IPS-20b (cell line): ENCODE measurements at regions not wholly inside any gene's neighbourhood (a gene's known extent, or its start where the extent isn't known, plus 50 kb on each side); places are given as distances from the start of the nearest gene placed in this dataset.

ENCODE experiments used
- H3K27ac ChIP-seq: one replicate; pipeline ENCODE4 v1.5.1; 2013; ENCODE audit warnings: low read length
- H3K27me3 ChIP-seq: 2 replicates; pipeline ENCODE4 v1.6.1; 2013; ENCODE audit warnings: mild to moderate bottlenecking, low read length, inconsistent platforms; ENCODE audit not compliant: insufficient read depth
- H3K36me3 ChIP-seq: 2 replicates; pipeline ENCODE4 v1.6.1; 2013; ENCODE audit warnings: low read depth, mild to moderate bottlenecking, inconsistent platforms, low read length, moderate library complexity; ENCODE audit not compliant: insufficient read depth
- H3K4me1 ChIP-seq: 2 replicates; pipeline ENCODE4 v1.6.1; 2013; ENCODE audit warnings: mild to moderate bottlenecking, control low read depth, inconsistent platforms, low read length, moderate library complexity; ENCODE audit not compliant: insufficient read depth
- H3K4me3 ChIP-seq: 2 replicates; pipeline ENCODE4 v1.5.1; 2013; ENCODE audit warnings: mild to moderate bottlenecking, low read length, inconsistent platforms
- H3K9ac ChIP-seq: 2 replicates; pipeline ENCODE4 v1.6.1; 2013; ENCODE audit warnings: low read depth, mild to moderate bottlenecking, inconsistent platforms, low read length, moderate library complexity
- H3K9me3 ChIP-seq: 2 replicates; pipeline ENCODE4 v1.6.1; 2013; ENCODE audit warnings: mild to moderate bottlenecking, low read depth, low read length, inconsistent platforms; ENCODE audit not compliant: insufficient read depth

GRCh38 chr1:201692555-201693394, 136.2 kb upstream of the IPO9 start:
- no peaks in the 10 kb centered on the region for H3K27me3 ChIP-seq
- H3K4me3 ChIP-seq: no peak overlapping the region
- H3K9ac ChIP-seq: no peak overlapping the region
- H3K9me3 ChIP-seq: no peaks in the 10 kb centered on the region
- H3K36me3 ChIP-seq: no peaks in the 10 kb centered on the region
- H3K4me1 ChIP-seq: peaks cover 25% of the 10 kb centered on the region; the same call in 1 of the 2 replicates
- H3K27ac ChIP-seq: no peak overlapping the region

GRCh38 chr1:201693890-201694607, 134.9 kb upstream of the IPO9 start:
- no peaks in the 10 kb centered on the region for H3K27me3 ChIP-seq
- H3K9ac ChIP-seq: no peak overlapping the region
- H3K27ac ChIP-seq: no peak overlapping the region
- peak overlapping the region; percentile 13; the same call in 1 of the 2 replicates for H3K4me3 ChIP-seq
- H3K36me3 ChIP-seq: no peaks in the 10 kb centered on the region
- H3K9me3 ChIP-seq: no peaks in the 10 kb centered on the region
- peaks cover 21% of the 10 kb centered on the region; the same call in 1 of the 2 replicates for H3K4me1 ChIP-seq

GRCh38 chr1:201694608-201695335, 134.2 kb upstream of the IPO9 start:
- H3K9me3 ChIP-seq: no peaks in the 10 kb centered on the region
- H3K27ac ChIP-seq: no peak overlapping the region

GRCh38 chr1:201695607-201696006, 133.3 kb upstream of the IPO9 start:
- no peak overlapping the region for H3K4me3 ChIP-seq
- H3K27me3 ChIP-seq: no peaks in the 10 kb centered on the region
- no peak overlapping the region for H3K27ac ChIP-seq
- H3K36me3 ChIP-seq: no peaks in the 10 kb centered on the region
- H3K9ac ChIP-seq: no peak overlapping the region
- H3K9me3 ChIP-seq: no peaks in the 10 kb centered on the region
- peaks cover 21% of the 10 kb centered on the region; the same call in 1 of the 2 replicates for H3K4me1 ChIP-seq

More at GRCh38 chr1:201694608-201695335, 134.2 kb upstream of the IPO9 start:
- Histone ChIP-seq H3K27me3 (no peaks in the 10 kb centered on the region), H3K4me3 (no peak overlapping the region), H3K9ac (no peak overlapping the region), H3K36me3 (no peaks in the 10 kb centered on the region), H3K4me1 (peaks cover 21% of the 10 kb centered on the region; the same call in 1 of the 2 replicates)

- peaks cover 21% of the 10 kb centered on the region; the same call in 1 of the 2 replicates for H3K4me1 ChIP-seq
- no peak overlapping the region for H3K9ac ChIP-seq
- no peaks in the 10 kb centered on the region for H3K36me3 ChIP-seq
- H3K27ac ChIP-seq: no peak overlapping the region
- peaks cover under 1% of the 10 kb centered on the region; the same call in 1 of the 2 replicates for H3K9me3 ChIP-seq
- H3K27me3 ChIP-seq: no peaks in the 10 kb centered on the region
- H3K4me3 ChIP-seq: no peak overlapping the region
Observed at GRCh38 chr1:201696217-201696761, 132.7 kb upstream of the IPO9 start.

GRCh38 chr1:201697174-201697573, 131.8 kb upstream of the IPO9 start:
- Histone ChIP-seq H3K4me3 (no peak overlapping the region), H3K9ac (no peak overlapping the region), H3K36me3 (no peaks in the 10 kb centered on the region), H3K27ac (no peak overlapping the region), H3K27me3 (no peaks in the 10 kb centered on the region), H3K4me1 (peaks cover 21% of the 10 kb centered on the region; the same call in 1 of the 2 replicates), H3K9me3 (peaks cover 8% of the 10 kb centered on the region)

GRCh38 chr1:201701831-201702230, 127.1 kb upstream of the IPO9 start:
- Histone ChIP-seq H3K9ac (no peak overlapping the region), H3K9me3 (peaks cover 8% of the 10 kb centered on the region), H3K27ac (no peak overlapping the region), H3K36me3 (no peaks in the 10 kb centered on the region), H3K4me1 (peaks cover 6% of the 10 kb centered on the region; the same call in 1 of the 2 replicates), H3K27me3 (no peaks in the 10 kb centered on the region), H3K4me3 (no peak overlapping the region)

- no peak overlapping the region for H3K27ac ChIP-seq
- peaks cover 6% of the 10 kb centered on the region; the same call in 1 of the 2 replicates for H3K4me1 ChIP-seq
- H3K27me3 ChIP-seq: no peaks in the 10 kb centered on the region
- H3K9me3 ChIP-seq: peaks cover 8% of the 10 kb centered on the region
- H3K36me3 ChIP-seq: no peaks in the 10 kb centered on the region
- H3K4me3 ChIP-seq: no peak overlapping the region
- no peak overlapping the region for H3K9ac ChIP-seq
Observed at GRCh38 chr1:201702936-201703335, 126.0 kb upstream of the IPO9 start.

GRCh38 chr1:201703621-201704438, 125.1 kb upstream of the IPO9 start:
- Histone ChIP-seq H3K4me1 (peaks cover 6% of the 10 kb centered on the region; the same call in 1 of the 2 replicates), H3K9ac (no peak overlapping the region), H3K4me3 (no peak overlapping the region), H3K27me3 (no peaks in the 10 kb centered on the region), H3K36me3 (no peaks in the 10 kb centered on the region), H3K27ac (no peak overlapping the region), H3K9me3 (peaks cover 8% of the 10 kb centered on the region)

- Histone ChIP-seq H3K9ac (no peak overlapping the region), H3K36me3 (no peaks in the 10 kb centered on the region), H3K4me3 (no peak overlapping the region), H3K4me1 (peaks cover 6% of the 10 kb centered on the region; the same call in 1 of the 2 replicates), H3K27ac (no peak overlapping the region), H3K27me3 (no peaks in the 10 kb centered on the region), H3K9me3 (peaks cover 8% of the 10 kb centered on the region)
Observed at GRCh38 chr1:201704439-201704792, 124.5 kb upstream of the IPO9 start.
